H9 (cell line): ENCODE measurements at regions not wholly inside any gene's neighbourhood (a gene's known extent, or its start where the extent isn't known, plus 50 kb on each side); places are given as distances from the start of the nearest gene placed in this dataset.

Experiments
- DNase-seq: peaks from one replicate; pipeline ENCODE4 v3.0.0-alpha.2; 2017
- H2AFZ ChIP-seq: one replicate; pipeline ENCODE4 v1.6.1; 2013; ENCODE audit warnings: mild to moderate bottlenecking, low read length, control low read depth, moderate library complexity
- H2AK5ac ChIP-seq: 2 replicates; pipeline ENCODE4 v1.6.1; 2013; ENCODE audit warnings: low read length, control low read depth, mixed read lengths; ENCODE audit not compliant: insufficient read length
- H2BK120ac ChIP-seq: one replicate; pipeline ENCODE4 v1.6.1; 2013; ENCODE audit warnings: low read depth, mild to moderate bottlenecking, low read length, control low read depth, inconsistent platforms; ENCODE audit not compliant: poor library complexity, severe bottlenecking
- H2BK12ac ChIP-seq: 2 replicates; pipeline ENCODE4 v1.6.1; 2013; ENCODE audit warnings: low read length, control low read depth, mixed read lengths, low read depth; ENCODE audit not compliant: insufficient read length
- H2BK15ac ChIP-seq: 2 replicates; pipeline ENCODE4 v1.6.1; 2013; ENCODE audit warnings: low read depth, low read length, control low read depth
- H2BK20ac ChIP-seq: one replicate; pipeline ENCODE4 v1.6.1; 2013; ENCODE audit warnings: low read depth, mild to moderate bottlenecking, low read length, control low read depth, inconsistent platforms; ENCODE audit not compliant: poor library complexity, severe bottlenecking
- H2BK5ac ChIP-seq: 2 replicates; pipeline ENCODE4 v1.6.1; 2013; ENCODE audit warnings: low read length, control low read depth, mixed read lengths; ENCODE audit not compliant: insufficient read length
- H3K14ac ChIP-seq: 2 replicates; pipeline ENCODE4 v1.6.1; 2013; ENCODE audit warnings: low read length, control low read depth; ENCODE audit not compliant: insufficient read depth
- H3K18ac ChIP-seq: 2 replicates; pipeline ENCODE4 v1.6.1; 2013; ENCODE audit warnings: low read depth, mild to moderate bottlenecking, mixed read lengths, low read length, control low read depth; ENCODE audit not compliant: insufficient read length
- H3K23ac ChIP-seq: 2 replicates; pipeline ENCODE4 v1.6.1; 2013; ENCODE audit warnings: low read length, control low read depth, mixed read lengths, low read depth; ENCODE audit not compliant: insufficient read length
- H3K23me2 ChIP-seq: 2 replicates; pipeline ENCODE4 v1.6.1; 2013; ENCODE audit warnings: low read depth, mild to moderate bottlenecking, mixed read lengths, low read length, control low read depth; ENCODE audit not compliant: insufficient read length, poor library complexity, severe bottlenecking
- H3K27ac ChIP-seq: 2 replicates; pipeline ENCODE4 v1.5.1; 2013; ENCODE audit warnings: low read length, control low read depth, mixed read lengths, low read depth; ENCODE audit not compliant: insufficient read length
- H3K27me3 ChIP-seq: 2 replicates; pipeline ENCODE4 v1.6.1; 2013; ENCODE audit warnings: low read length, control low read depth, inconsistent platforms; ENCODE audit not compliant: insufficient read depth
- H3K4ac ChIP-seq: 2 replicates; pipeline ENCODE4 v1.6.1; 2013; ENCODE audit warnings: low read depth, mild to moderate bottlenecking, control low read depth, inconsistent platforms, low read length, moderate library complexity
- H3K4me1 ChIP-seq: 2 replicates; pipeline ENCODE4 v1.6.1; 2013; ENCODE audit warnings: low read length, control low read depth, inconsistent platforms; ENCODE audit not compliant: insufficient read depth
- H3K4me2 ChIP-seq: 2 replicates; pipeline ENCODE4 v1.6.1; 2013; ENCODE audit warnings: low read length, control low read depth, mixed read lengths; ENCODE audit not compliant: insufficient read length, insufficient read depth
- H3K56ac ChIP-seq: 2 replicates; pipeline ENCODE4 v1.6.1; 2013; ENCODE audit warnings: low read depth, mild to moderate bottlenecking, mixed read lengths, low read length, control low read depth; ENCODE audit not compliant: insufficient read length
- H3K79me1 ChIP-seq: 2 replicates; pipeline ENCODE4 v1.6.1; 2013; ENCODE audit warnings: low read depth, mild to moderate bottlenecking, moderate library complexity, low read length, control low read depth, inconsistent platforms; ENCODE audit not compliant: insufficient read depth, poor library complexity, severe bottlenecking
- H3K79me2 ChIP-seq: 2 replicates; pipeline ENCODE4 v1.6.1; 2013; ENCODE audit warnings: low read length, control low read depth, inconsistent platforms; ENCODE audit not compliant: insufficient read depth
- H3K9ac ChIP-seq: 2 replicates; pipeline ENCODE4 v1.6.1; 2013; ENCODE audit warnings: low read length, control low read depth, mixed read lengths; ENCODE audit not compliant: insufficient read length; ENCODE audit errors: extremely low read depth
- H3K9me3 ChIP-seq: one replicate; pipeline ENCODE4 v1.6.1; 2013; ENCODE audit warnings: low read depth, low read length, inconsistent platforms; ENCODE audit not compliant: control insufficient read depth
- H3T11ph ChIP-seq: one replicate; pipeline ENCODE4 v1.6.1; 2013; ENCODE audit warnings: mild to moderate bottlenecking, low read length, control low read depth, inconsistent platforms
- H4K20me1 ChIP-seq: one replicate; pipeline ENCODE4 v1.6.1; 2013; ENCODE audit not compliant: control insufficient read depth, insufficient read length, insufficient read depth
- H4K5ac ChIP-seq: 2 replicates; pipeline ENCODE4 v1.6.1; 2013; ENCODE audit warnings: low read depth, mild to moderate bottlenecking, mixed read lengths, low read length, control low read depth; ENCODE audit not compliant: insufficient read length
- H4K8ac ChIP-seq: replicated peaks from 2 replicates; pipeline ENCODE4 v1.6.1; 2013; ENCODE audit warnings: low read length, control low read depth, mixed read lengths, low read depth; ENCODE audit not compliant: insufficient read length
- H4K91ac ChIP-seq: 2 replicates; pipeline ENCODE4 v1.6.1; 2013; ENCODE audit warnings: low read depth, mild to moderate bottlenecking, moderate library complexity, mixed read lengths, low read length, control low read depth; ENCODE audit not compliant: insufficient read length
- H3K27ac Mint-ChIP-seq, 3 experiments: 2 replicates in 2 of 3; 3 replicates in 1 of 3; pipeline ENCODE4 v1.8.0; 2020 to 2021; ENCODE audit warnings: mixed read lengths in 3 of 3, mild to moderate bottlenecking in 1 of 3, moderate library complexity in 1 of 3
- H3K27me3 Mint-ChIP-seq: 2 replicates; pipeline ENCODE4 v1.8.0; 2021; ENCODE audit warnings: low read depth, mild to moderate bottlenecking, moderate library complexity, mixed read lengths
- H3K36me3 Mint-ChIP-seq, 3 experiments: 2 replicates in 2 of 3; 3 replicates in 1 of 3; pipeline ENCODE4 v1.8.0; 2020 to 2021; ENCODE audit warnings: low read depth in 3 of 3, mixed read lengths in 3 of 3; ENCODE audit not compliant: insufficient read depth in 1 of 3
- H3K4me1 Mint-ChIP-seq, 2 experiments: 2 replicates each; pipeline ENCODE4 v1.8.0; 2020; ENCODE audit warnings: mixed read lengths in 2 of 2
- H3K4me3 Mint-ChIP-seq, 2 experiments: 2 replicates in 1 of 2; 3 replicates in 1 of 2; pipeline ENCODE4 v1.8.0; 2020 to 2021; ENCODE audit warnings: mild to moderate bottlenecking in 2 of 2, mixed read lengths in 2 of 2, moderate library complexity in 1 of 2
- H3K9me3 Mint-ChIP-seq, 2 experiments: 2 replicates in 1 of 2; 3 replicates in 1 of 2; pipeline ENCODE4 v1.8.0; 2020; ENCODE audit warnings: mild to moderate bottlenecking in 2 of 2, mixed read lengths in 2 of 2, moderate library complexity in 1 of 2
- CTCF ChIP-seq: fragments of 200-600 bp; sonication (generic); conservative IDR thresholded peaks from 3 replicates; pipeline ENCODE4 v1.8.0; 2021; ENCODE audit warnings: antibody characterized with exemption, mild to moderate bottlenecking
- WGBS: extraction: QIAGEN DNeasy Blood & Tissue Kit; methylation state at CpG from one replicate; pipeline ENCODE4 v1.1.7; 2013; ENCODE audit warnings: missing lambda C conversion rate, low lambda C conversion rate, mixed read lengths; ENCODE audit not compliant: insufficient read length; ENCODE audit errors: extremely low coverage; 5-methylcytosine and 5-hydroxymethylcytosine counted together

DNA sequence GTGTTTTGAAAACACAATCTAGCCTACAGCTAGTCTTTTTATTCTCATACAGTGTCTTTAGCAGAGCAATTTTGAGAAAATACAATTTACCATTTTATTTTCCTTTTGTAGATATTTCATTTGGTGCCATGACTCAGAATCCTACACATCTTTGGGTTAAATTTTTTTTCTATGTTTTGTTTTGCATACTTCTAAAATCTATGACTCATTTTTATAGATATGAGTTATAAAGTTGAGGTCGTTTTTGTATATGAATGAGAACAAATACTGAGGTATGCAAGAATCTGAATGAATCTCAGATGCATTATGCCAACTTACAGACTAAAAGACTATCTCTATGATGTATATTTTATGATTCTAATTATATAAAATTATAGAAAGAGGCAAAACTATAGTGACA lies 206.5 kb upstream of the ANXA10 start:
- no peak overlapping the region for H2AK5ac ChIP-seq
- no peak overlapping the region for H2BK15ac ChIP-seq
- no peaks in the 10 kb centered on the region for H3K27me3 Mint-ChIP-seq
- peaks cover 13 to 20% of the 10 kb centered on the region in 2 experiments for H3K4me1 Mint-ChIP-seq
- no peak overlapping the region for H3K4ac ChIP-seq
- no peaks in the 10 kb centered on the region for H3K4me1 ChIP-seq
- no peak overlapping the region for H3K56ac ChIP-seq
- H3K27me3 ChIP-seq = no peaks in the 10 kb centered on the region
- no peak overlapping the region for H3K27ac Mint-ChIP-seq
- no peak for TF ChIP-seq CTCF
- no peak overlapping the region for H3K14ac ChIP-seq
- 100% methylated on average over 1 of the region's 1 CpG for WGBS
- no peaks in the 10 kb centered on the region for H3K79me1 ChIP-seq
- H3K18ac ChIP-seq = no peak overlapping the region
- H3K36me3 Mint-ChIP-seq = peaks cover 8 to 19% (median 14%) of the 10 kb centered on the region in 3 experiments
- H4K8ac ChIP-seq = no peak overlapping the region
- no peak overlapping the region for H2BK12ac ChIP-seq
- H3K79me2 ChIP-seq = no peaks in the 10 kb centered on the region
- H4K91ac ChIP-seq = no peak overlapping the region
- DNase-seq = no peak
- H2BK5ac ChIP-seq = no peak overlapping the region
- no peak overlapping the region for H4K5ac ChIP-seq
- H3K4me2 ChIP-seq = no peak overlapping the region
- H3K23me2 ChIP-seq = no peaks in the 10 kb centered on the region
- H2BK120ac ChIP-seq = no peak overlapping the region
- H3T11ph ChIP-seq = no peak overlapping the region
- H2AFZ ChIP-seq = no peak overlapping the region
- no peak overlapping the region for H2BK20ac ChIP-seq
- H4K20me1 ChIP-seq = no peaks in the 10 kb centered on the region
- H3K9me3 Mint-ChIP-seq = peaks cover 17 to 19% of the 10 kb centered on the region in 2 experiments
- no peak overlapping the region for H3K27ac ChIP-seq
- H3K9ac ChIP-seq = no peak overlapping the region
- H3K23ac ChIP-seq = no peak overlapping the region
- no peak overlapping the region for H3K4me3 Mint-ChIP-seq
- H3K9me3 ChIP-seq = peaks cover 9% of the 10 kb centered on the region
